ENCODE measurements at regions not wholly inside any gene's neighbourhood (a gene's known extent, or its start where the extent isn't known, plus 50 kb on each side); places are given as distances from the start of the nearest gene placed in this dataset.

- TF ChIP-seq CTCF (IDR thresholded peaks at IDR 0.05) (no peak), ZFX (IDR thresholded peaks at IDR 0.05; ENCODE audit: borderline replicate concordance) (no peak)
These were observed 366.6 kb downstream of the FGF10 start for GRCh38 chr5:44022622-44023021.

Data from 22Rv1 (cell line).